Right lobe of liver (tissue), 4 donors: ENCODE measurements at regions not wholly inside any gene's neighbourhood (a gene's known extent, or its start where the extent isn't known, plus 50 kb on each side); places are given as distances from the start of the nearest gene placed in this dataset.
"Not testable (repeated sequence)": the region's sequence is repeated elsewhere in the genome, so short reads cannot be mapped to it uniquely, and the experiment has no call there.

Experiments used
- CTCF ChIP-seq, 4 donors: fragments of 200-600 bp in 3 of 4; fragments of 450-650 bp in 1 of 4; IDR thresholded peaks; one replicate each; pipeline versions ENCODE4 v1.5.1 to v1.8.0; 2016 to 2022; ENCODE audit warnings: antibody characterized with exemption in 4 of 4, mild to moderate bottlenecking in 2 of 4
- POLR2A ChIP-seq: fragments of 450-650 bp; IDR thresholded peaks from one replicate; pipeline ENCODE4 v1.6.1; 2017; ENCODE audit warnings: antibody characterized with exemption, mild to moderate bottlenecking
- donor health status: DM: no; HTN: no; CAD: no.
- donor health status: DM: no; HTN: no; CAD: no.
- donor health status: DM: no; HTN: yes; CAD: no.

GRCh38 chr1:192911896-192912656 is 103.2 kb downstream of the RGS2 start:
- TF ChIP-seq CTCF (IDR thresholded peaks at IDR 0.05); POLR2A: not testable (repeated sequence)
